ENCODE measurements at regions not wholly inside any gene's neighbourhood (a gene's known extent, or its start where the extent isn't known, plus 50 kb on each side); places are given as distances from the start of the nearest gene placed in this dataset.
"Not testable (repeated sequence)": the region's sequence is repeated elsewhere in the genome, so short reads cannot be mapped to it uniquely, and the experiment has no call there.

- no peak for DNase-seq (ENCODE audit: low read depth)
These were observed 98.3 kb upstream of the FRMD1 start for GRCh38 chr6:168177103-168177891.

- no peak for DNase-seq (ENCODE audit: low read depth)
These were observed 92.8 kb upstream of the FRMD1 start for GRCh38 chr6:168171673-168172353.

- no peak for DNase-seq (ENCODE audit: low read depth)
These were observed 92.0 kb upstream of the FRMD1 start for GRCh38 chr6:168170841-168171601.

- DNase-seq (ENCODE audit: low read depth): no peak
These were observed 90.6 kb upstream of the FRMD1 start for GRCh38 chr6:168169624-168170023.

- DNase-seq (ENCODE audit: low read depth): not testable (repeated sequence)
These were observed 89.9 kb upstream of the FRMD1 start for GRCh38 chr6:168168936-168169335.

GRCh38 chr6:168168330-168168729 lies 89.3 kb upstream of the FRMD1 start:
- DNase-seq (ENCODE audit: low read depth): not testable (repeated sequence)

GRCh38 chr6:168167431-168168315 lies 88.7 kb upstream of the FRMD1 start:
- DNase-seq (ENCODE audit: low read depth): no peak

GRCh38 chr6:168166627-168167026 lies 87.6 kb upstream of the FRMD1 start:
- DNase-seq (ENCODE audit: low read depth): no peak

- no peak for DNase-seq (ENCODE audit: low read depth)
These were observed 86.9 kb upstream of the FRMD1 start for GRCh38 chr6:168165891-168166290.

GRCh38 chr6:168165373-168165772 lies 86.4 kb upstream of the FRMD1 start:
- DNase-seq (ENCODE audit: low read depth): no peak

GRCh38 chr6:168164462-168165061 lies 85.5 kb upstream of the FRMD1 start:
- DNase-seq (ENCODE audit: low read depth): no peak

- DNase-seq (ENCODE audit: low read depth): no peak
These were observed 84.2 kb upstream of the FRMD1 start for GRCh38 chr6:168163096-168163731.

- DNase-seq (ENCODE audit: low read depth): no peak
These were observed 83.4 kb upstream of the FRMD1 start for GRCh38 chr6:168162366-168162765.

GRCh38 chr6:168161371-168161750 lies 82.3 kb upstream of the FRMD1 start:
- DNase-seq (ENCODE audit: low read depth): no peak

GRCh38 chr6:168160506-168161370 lies 81.7 kb upstream of the FRMD1 start:
- no peak for DNase-seq (ENCODE audit: low read depth)

GRCh38 chr6:168159506-168159905 lies 80.5 kb upstream of the FRMD1 start:
- no peak for DNase-seq (ENCODE audit: low read depth)

- DNase-seq (ENCODE audit: low read depth): no peak
These were observed 80.0 kb upstream of the FRMD1 start for GRCh38 chr6:168158980-168159349.

- DNase-seq (ENCODE audit: low read depth): no peak
These were observed 79.4 kb upstream of the FRMD1 start for GRCh38 chr6:168158213-168158979.
